NCI-H748 (cell line): ENCODE measurements at regions not wholly inside any gene's neighbourhood (a gene's known extent, or its start where the extent isn't known, plus 50 kb on each side); places are given as distances from the start of the nearest gene placed in this dataset.
"Not testable (repeated sequence)": the region's sequence is repeated elsewhere in the genome, so short reads cannot be mapped to it uniquely, and the experiment has no call there.

Experiments used
- DNase-seq: peaks from one replicate; lab custom pipeline; 2025; ENCODE audit not compliant: unreplicated experiment; lab: John Stamatoyannopoulos, UW

DNA sequence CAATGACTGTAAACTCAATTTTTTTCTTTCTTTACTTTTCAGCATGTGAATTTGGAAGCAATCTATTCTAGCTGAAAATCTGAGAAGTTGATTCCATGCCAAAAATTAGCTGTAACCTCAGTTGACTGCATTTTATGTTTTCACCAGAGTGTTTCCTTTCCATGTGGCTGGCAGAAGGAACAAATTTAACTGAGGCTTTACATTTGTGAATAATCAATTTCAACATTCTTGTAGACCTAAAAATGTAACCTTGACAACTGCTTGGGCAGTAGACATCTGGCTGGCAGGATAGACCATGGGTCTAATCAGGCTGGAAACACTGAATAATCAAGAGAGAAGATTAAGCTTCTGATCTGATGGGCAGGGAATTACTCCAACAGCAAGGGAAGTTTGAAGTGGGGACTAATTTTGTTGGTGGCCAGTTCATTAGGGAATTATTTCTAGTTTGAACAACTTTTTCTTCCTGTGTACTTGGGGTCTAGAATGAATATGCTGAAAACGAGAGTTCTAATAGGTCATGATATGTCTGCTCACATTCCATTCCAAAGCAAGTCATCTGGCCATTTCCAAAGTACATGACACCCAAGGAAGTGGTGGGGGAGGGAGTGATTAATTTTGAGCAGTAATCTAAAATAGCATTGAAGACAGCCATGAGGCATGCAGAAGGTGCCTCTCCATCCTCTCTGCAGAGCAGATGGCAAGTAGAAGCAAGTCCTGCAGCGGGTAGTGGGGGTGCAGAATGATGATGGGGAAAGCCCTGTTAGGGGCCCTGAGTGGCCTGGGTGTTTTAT is 68.2 kb downstream of the ATP23 start:
- no peak for DNase-seq

DNA sequence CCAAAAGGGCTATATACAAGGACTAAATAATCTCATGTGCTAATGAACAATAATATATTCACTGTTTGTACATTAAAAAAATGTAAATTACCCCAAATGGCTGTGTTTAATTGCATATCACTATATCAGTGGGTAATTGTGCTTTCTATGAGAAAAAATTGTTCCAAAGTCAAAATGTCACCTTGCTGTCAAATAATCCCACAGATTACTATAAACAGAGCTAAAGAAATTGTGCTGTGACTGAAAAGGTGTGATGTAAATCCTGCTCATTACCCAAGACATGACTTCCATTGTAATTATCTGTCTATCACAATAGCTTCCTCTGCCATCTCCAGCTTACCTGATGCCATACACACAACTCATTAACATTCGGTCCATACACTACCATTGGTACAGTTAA is 70.3 kb downstream of the ATP23 start:
- DNase-seq = no peak

DNA sequence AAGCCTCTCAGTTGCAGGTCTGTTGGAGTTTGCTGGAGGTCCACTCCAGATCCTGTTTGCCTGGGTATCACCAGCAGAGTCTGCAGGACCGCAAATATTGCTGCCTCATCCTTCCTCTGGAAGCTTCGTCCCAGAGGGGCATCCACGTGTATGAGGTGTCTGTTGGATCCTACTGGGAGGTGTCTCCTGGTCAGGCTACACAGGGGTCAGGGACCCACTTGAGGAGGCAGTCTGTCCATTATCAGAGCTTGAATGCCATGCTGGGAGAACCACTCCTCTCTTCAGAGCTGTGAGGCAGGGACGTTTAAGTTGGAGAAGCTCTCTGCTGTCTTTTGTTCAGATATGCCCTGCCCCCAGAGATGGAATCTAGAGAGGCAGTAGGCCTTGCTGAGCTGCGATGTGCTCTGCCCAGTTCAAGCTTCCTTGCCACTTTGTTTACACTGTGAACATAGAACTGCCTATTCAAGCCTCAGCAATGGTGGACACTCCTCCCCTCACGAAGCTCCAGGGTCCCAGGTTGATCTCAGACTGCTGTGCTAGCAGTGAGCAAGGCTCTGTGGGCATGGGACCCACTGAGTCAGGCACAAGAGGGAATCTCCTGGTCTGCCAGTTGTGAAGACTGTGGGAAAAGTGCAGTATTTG is 81.1 kb downstream of the ATP23 start:
- not testable (repeated sequence) for DNase-seq

GRCh38 chr12:58025431-58025830 is 84.1 kb downstream of the ATP23 start:
- no peak for DNase-seq

- no peak for DNase-seq
Measured at GRCh38 chr12:58026426-58026825, 85.1 kb downstream of the ATP23 start.

DNA sequence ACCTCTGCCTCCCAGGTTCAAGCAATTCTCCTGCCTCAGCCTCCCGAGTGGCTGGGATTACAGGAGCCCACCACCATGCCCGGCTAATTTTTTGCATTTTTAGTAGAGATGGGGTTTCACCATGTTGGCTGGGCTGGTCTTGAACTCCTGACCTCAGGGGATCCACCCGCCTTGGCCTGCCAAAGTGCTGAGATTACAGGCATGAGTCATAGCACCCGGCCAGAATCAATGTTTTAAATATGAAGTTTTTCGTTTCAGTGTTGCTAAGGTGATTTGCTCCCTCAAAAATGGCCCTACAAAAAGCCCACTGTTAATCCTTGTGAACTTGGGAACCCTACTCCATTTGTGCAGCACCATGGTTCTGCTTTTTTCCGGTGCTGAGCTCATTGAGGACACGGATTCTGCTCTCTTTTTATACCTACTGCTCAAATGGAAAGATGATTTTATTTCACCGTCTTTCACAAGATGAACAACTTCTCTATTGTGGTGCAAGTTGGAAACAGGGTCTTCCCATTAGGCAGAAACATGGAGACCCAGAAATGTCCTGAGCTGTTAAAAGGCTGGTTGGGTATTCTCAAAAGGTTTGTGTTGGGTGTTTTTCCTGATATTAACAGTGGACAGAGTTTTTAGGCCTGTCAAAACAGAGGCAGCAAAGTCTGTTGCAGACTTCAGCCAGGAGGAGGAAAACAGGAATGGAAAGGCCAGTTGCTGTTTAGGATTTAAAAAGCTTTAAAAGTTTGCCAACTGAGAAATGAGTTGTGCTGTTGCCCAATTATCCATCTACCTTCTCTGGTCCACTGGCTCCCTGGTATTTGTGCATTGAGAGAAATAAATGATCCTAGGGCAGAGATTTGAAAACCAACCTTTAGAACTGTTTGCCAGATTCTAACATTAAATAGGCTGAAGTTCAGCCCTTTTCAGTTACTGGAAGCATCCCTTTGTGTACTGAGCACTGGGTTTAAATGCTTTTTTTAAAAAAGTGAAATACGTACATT is 85.8 kb downstream of the ATP23 start:
- no peak for DNase-seq

- DNase-seq = no peak
Measured at GRCh38 chr12:58028294-58028693, 86.9 kb downstream of the ATP23 start.

GRCh38 chr12:58029260-58029659 is 87.9 kb downstream of the ATP23 start:
- DNase-seq = no peak

GRCh38 chr12:58030566-58031279 is 89.4 kb downstream of the ATP23 start:
- DNase-seq = no peak

DNA sequence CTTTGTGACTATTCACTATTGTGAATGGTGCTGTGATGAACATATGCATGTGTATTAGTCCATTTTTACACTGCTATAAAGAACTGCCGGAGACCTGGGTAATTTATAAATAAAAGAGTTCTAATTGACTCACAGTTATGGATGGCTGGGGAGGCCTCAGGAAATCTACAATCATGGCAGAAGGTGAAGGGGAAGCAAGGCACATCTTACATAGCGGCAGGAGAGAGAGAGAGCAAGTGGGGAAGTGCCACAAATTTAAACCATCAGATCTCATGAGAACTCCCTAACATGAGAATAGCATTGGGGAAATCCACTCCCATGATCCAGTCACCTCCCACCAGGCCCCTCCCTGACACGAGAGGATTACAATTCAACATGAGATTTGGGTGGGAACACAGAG is 90.8 kb downstream of the ATP23 start:
- no peak for DNase-seq

GRCh38 chr12:58033831-58034230 is 92.5 kb downstream of the ATP23 start:
- no peak for DNase-seq

- no peak for DNase-seq
Measured at GRCh38 chr12:58034311-58034710, 92.9 kb downstream of the ATP23 start.

GRCh38 chr12:58034712-58035111 is 93.3 kb downstream of the ATP23 start:
- no peak for DNase-seq

- DNase-seq = no peak
Measured at GRCh38 chr12:58041441-58041840, 100.1 kb downstream of the ATP23 start.

DNA sequence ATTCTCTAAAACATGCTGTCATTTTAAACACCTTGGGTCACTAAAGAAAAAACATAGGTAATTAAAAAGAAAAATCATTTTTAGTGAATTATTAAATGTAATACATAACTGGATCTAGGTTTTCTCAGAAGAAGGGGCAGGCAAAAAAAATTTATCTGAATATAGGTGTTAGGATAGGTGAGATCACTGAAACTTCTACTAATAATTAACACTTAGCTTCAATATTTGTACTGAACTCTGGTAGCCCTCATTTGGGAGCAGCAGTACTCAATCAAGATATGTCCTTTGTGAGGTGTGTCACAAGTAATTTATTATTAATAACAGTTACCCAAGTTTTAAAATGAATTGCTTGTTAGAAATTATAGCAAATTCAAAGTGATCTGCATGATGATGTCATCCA is 103.6 kb downstream of the ATP23 start:
- DNase-seq = no peak

DNA sequence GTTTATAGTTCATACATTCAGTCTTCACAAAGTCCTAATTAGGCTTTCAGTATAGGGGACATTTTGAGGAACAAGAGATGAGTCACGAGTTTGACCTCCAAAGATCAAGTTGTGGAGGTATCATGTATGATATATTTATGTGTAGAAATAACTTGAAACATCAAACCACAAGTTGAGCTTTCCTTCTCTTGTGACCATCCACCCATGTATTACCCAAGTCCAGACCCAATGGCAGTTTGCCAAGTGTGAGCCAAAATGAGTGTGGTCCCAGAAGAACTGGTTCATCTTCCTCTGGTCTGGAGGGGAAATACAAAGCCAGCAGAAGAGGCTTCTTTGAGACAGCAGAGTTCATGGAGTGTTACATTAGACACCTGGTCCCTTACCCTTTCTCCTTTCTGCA is 104.9 kb downstream of the ATP23 start:
- DNase-seq = no peak

DNA sequence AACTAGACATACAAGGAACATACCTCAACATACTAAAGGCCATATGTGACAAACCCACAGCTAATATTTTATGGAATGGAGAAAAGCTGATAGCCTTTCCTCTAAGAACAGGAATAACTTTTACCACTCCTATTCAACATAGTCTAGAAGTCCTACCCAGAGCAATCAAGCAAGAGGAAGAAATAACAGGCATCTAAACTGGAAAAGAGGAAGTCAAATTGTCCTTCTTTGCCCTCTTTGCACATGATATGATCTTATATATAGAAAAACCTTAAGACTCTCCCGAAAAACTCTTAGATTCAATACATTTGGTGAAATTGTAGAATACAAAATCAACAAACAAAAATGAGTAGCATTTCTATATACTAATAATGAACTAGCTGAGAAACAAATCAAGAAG is 110.0 kb downstream of the ATP23 start:
- no peak for DNase-seq

GRCh38 chr12:58064666-58065065 is 123.3 kb downstream of the ATP23 start:
- DNase-seq = no peak

- peak; percentile 62 for DNase-seq
Measured at GRCh38 chr12:58066296-58066695, 124.9 kb downstream of the ATP23 start.

GRCh38 chr12:58067610-58068387 is 126.4 kb downstream of the ATP23 start:
- DNase-seq = no peak
